MM.1S (cell line): ENCODE measurements at regions not wholly inside any gene's neighbourhood (a gene's known extent, or its start where the extent isn't known, plus 50 kb on each side); places are given as distances from the start of the nearest gene placed in this dataset.
"Not testable (repeated sequence)": the region's sequence is repeated elsewhere in the genome, so short reads cannot be mapped to it uniquely, and the experiment has no call there.

Experiments used
- EZH2phosphoT487 ChIP-seq: fragments of 300-600 bp; sonication (generic); IDR thresholded peaks from 2 replicates; pipeline ENCODE4 v1.6.1; 2018; ENCODE audit warnings: antibody characterized with exemption, low read length
- TF ChIP-seq, protein P1 (sequence below): fragments of 300-600 bp; sonication (generic); IDR thresholded peaks from 2 replicates; pipeline ENCODE4 v1.5.1; 2016; ENCODE audit warnings: antibody characterized with exemption, low read length, mixed read lengths

DNA sequence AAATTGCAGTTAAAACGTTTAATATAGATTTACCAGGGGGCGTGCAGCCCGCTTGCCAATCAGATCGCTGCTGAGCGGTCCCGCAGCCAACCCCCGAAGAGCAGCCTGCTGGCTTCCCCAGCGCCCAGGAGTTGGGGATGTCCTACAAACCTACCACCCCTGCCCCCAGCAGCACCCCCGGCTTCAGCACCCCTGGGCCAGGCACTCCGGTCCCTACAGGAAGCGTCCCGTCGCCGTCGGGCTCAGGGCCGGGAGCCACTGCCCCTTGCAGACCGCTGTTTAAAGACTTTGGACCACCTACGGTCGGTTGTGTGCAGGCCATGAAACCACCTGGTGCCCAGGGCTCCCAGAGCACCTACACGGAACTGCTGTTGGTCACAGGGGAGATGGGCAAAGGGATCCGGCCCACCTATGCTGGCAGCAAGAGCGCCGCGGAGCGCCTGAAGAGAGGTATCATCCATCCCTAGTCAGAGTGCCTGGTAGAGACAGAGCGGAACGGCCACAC is 1654.9 kb downstream of the SPATA31A7 start:
- TF ChIP-seq, protein P1, sequence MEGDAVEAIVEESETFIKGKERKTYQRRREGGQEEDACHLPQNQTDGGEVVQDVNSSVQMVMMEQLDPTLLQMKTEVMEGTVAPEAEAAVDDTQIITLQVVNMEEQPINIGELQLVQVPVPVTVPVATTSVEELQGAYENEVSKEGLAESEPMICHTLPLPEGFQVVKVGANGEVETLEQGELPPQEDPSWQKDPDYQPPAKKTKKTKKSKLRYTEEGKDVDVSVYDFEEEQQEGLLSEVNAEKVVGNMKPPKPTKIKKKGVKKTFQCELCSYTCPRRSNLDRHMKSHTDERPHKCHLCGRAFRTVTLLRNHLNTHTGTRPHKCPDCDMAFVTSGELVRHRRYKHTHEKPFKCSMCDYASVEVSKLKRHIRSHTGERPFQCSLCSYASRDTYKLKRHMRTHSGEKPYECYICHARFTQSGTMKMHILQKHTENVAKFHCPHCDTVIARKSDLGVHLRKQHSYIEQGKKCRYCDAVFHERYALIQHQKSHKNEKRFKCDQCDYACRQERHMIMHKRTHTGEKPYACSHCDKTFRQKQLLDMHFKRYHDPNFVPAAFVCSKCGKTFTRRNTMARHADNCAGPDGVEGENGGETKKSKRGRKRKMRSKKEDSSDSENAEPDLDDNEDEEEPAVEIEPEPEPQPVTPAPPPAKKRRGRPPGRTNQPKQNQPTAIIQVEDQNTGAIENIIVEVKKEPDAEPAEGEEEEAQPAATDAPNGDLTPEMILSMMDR = not testable (repeated sequence)
- TF ChIP-seq EZH2phosphoT487 = not testable (repeated sequence)
